ENCODE measurements at regions not wholly inside any gene's neighbourhood (a gene's known extent, or its start where the extent isn't known, plus 50 kb on each side); places are given as distances from the start of the nearest gene placed in this dataset.

DNA sequence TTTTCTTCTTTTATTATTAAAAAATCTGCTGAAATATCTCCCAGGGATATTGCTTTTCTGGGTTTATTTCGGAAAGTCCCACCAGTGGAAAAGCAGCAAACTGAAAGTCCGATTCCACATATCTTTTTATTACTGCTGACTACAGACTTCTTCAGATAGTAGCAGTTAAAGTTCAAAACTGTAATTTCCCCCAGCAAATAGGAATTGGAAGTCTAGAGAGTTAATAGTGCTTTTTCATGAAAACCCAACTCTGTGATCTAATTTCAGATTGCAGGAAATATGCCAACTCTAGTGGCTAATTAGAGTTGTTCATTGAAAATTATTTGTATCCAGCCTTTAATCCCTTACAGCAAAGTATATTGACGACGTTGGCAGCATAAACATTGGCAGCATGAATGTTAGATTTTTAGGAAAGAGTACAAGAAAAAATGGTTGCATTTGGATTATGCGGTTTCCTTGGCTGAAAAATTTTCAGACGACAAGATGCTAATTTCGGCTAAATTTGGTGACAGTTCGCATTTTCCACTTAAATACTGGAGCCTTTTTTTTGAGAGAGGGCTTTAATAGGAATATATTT, 472.9 kb upstream of the CBLB start:
- ATAC-seq (ENCODE audit: insufficient read depth, low FRiP score), result no peak
- Histone ChIP-seq H3K9ac (ENCODE audit: insufficient read depth in 1 of 2, low read length in 2 of 2) (peak overlapping the region in 1 of 2 donors; percentile 66), H3K4me1 (ENCODE audit: control insufficient read depth in 5 of 5, insufficient read depth in 5 of 5, low read length in 5 of 5) (peaks cover 0 to 3% (median 0%) of the 10 kb centered on the region in 5 donors), H3K9me3 (ENCODE audit: control insufficient read depth in 4 of 4, insufficient read depth in 3 of 4, low read length in 3 of 4) (no peaks in the 10 kb centered on the region), H3K36me3 (ENCODE audit: control insufficient read depth in 4 of 4, insufficient read depth in 4 of 4, low read length in 4 of 4) (no peaks in the 10 kb centered on the region), H3K4me3 (no peak overlapping the region), H3K27ac (ENCODE audit: low read depth in 1 of 2, low read length in 1 of 2) (no peak overlapping the region), H3K27me3 (ENCODE audit: control insufficient read depth in 3 of 3, insufficient read depth in 3 of 3, low read length in 2 of 3) (no peaks in the 10 kb centered on the region)
- DNase-seq, result peak in 2 of 3 donors; percentile 47 to 53
- TF ChIP-seq, protein P1, sequence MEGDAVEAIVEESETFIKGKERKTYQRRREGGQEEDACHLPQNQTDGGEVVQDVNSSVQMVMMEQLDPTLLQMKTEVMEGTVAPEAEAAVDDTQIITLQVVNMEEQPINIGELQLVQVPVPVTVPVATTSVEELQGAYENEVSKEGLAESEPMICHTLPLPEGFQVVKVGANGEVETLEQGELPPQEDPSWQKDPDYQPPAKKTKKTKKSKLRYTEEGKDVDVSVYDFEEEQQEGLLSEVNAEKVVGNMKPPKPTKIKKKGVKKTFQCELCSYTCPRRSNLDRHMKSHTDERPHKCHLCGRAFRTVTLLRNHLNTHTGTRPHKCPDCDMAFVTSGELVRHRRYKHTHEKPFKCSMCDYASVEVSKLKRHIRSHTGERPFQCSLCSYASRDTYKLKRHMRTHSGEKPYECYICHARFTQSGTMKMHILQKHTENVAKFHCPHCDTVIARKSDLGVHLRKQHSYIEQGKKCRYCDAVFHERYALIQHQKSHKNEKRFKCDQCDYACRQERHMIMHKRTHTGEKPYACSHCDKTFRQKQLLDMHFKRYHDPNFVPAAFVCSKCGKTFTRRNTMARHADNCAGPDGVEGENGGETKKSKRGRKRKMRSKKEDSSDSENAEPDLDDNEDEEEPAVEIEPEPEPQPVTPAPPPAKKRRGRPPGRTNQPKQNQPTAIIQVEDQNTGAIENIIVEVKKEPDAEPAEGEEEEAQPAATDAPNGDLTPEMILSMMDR (IDR thresholded peaks at IDR 0.05; ENCODE audit: control extremely low read depth, extremely low read depth), result no peak
- WGBS, 2 donors, result 85 to 91% methylated on average over 8 of the region's 8 CpGs

DNA sequence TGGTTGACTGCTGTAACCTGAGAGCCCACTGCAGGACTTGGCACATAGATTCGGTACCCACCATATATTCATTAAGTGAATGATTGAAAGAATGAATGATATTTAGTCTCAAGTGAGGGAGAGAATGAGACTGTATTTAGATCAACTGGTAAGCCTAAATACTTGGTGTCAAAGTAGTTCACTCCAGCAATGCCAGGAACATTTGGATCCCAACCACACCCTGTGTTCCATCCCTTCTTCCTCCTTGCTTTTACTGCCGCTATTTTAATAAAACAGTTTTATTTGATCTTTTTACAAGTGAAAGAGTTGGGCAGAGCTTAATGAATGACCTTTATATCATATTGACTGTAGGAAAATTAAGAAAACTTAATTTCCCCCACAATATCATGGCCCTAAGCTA, 473.6 kb upstream of the CBLB start:
- H3K9me3 ChIP-seq (ENCODE audit: control insufficient read depth in 4 of 4, insufficient read depth in 3 of 4, low read length in 3 of 4), result no peaks in the 10 kb centered on the region
- no peaks in the 10 kb centered on the region for H3K36me3 ChIP-seq (ENCODE audit: control insufficient read depth in 4 of 4, insufficient read depth in 4 of 4, low read length in 4 of 4)
- H3K27me3 ChIP-seq (ENCODE audit: control insufficient read depth in 3 of 3, insufficient read depth in 3 of 3, low read length in 2 of 3), result no peaks in the 10 kb centered on the region
- peaks cover 0 to 4% (median 0%) of the 10 kb centered on the region in 5 donors for H3K4me1 ChIP-seq (ENCODE audit: control insufficient read depth in 5 of 5, insufficient read depth in 5 of 5, low read length in 5 of 5)
- TF ChIP-seq, protein P1 (IDR thresholded peaks at IDR 0.05; ENCODE audit: control extremely low read depth, extremely low read depth), result no peak
- ATAC-seq (ENCODE audit: insufficient read depth, low FRiP score), result no peak
- WGBS, 2 donors, result 92 to 95% methylated on average over 2 of the region's 2 CpGs
- no peak for DNase-seq
- no peak overlapping the region for H3K9ac ChIP-seq (ENCODE audit: insufficient read depth in 1 of 2, low read length in 2 of 2)
- H3K27ac ChIP-seq (ENCODE audit: low read depth in 1 of 2, low read length in 1 of 2), result no peak overlapping the region
- no peak overlapping the region for H3K4me3 ChIP-seq

DNA sequence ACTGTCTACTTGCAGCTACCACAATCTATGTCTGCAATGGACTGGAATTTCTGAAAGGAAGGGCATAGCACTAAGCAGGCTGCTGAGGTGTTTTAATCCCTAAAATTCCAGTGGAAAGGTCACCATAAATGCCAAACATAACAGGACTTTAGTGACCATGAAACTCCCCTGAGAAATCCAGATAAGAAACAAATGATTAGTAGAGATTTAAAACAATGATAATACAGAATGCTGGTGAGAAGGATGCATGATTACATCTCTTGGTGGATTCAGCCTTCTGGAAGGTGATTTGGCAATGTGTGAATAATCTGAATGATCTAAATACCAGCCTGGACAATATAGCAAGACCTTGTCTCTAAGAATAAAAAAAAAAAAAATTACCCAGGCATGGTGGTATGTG, 475.0 kb upstream of the CBLB start:
- DNase-seq, result no peak
- Histone ChIP-seq H3K4me1 (ENCODE audit: control insufficient read depth in 5 of 5, insufficient read depth in 5 of 5, low read length in 5 of 5) (peaks cover 0 to 6% (median 0%) of the 10 kb centered on the region in 5 donors), H3K27me3 (ENCODE audit: control insufficient read depth in 3 of 3, insufficient read depth in 3 of 3, low read length in 2 of 3) (no peaks in the 10 kb centered on the region), H3K9ac (ENCODE audit: insufficient read depth in 1 of 2, low read length in 2 of 2) (no peak overlapping the region), H3K9me3 (ENCODE audit: control insufficient read depth in 4 of 4, insufficient read depth in 3 of 4, low read length in 3 of 4) (no peaks in the 10 kb centered on the region), H3K36me3 (ENCODE audit: control insufficient read depth in 4 of 4, insufficient read depth in 4 of 4, low read length in 4 of 4) (no peaks in the 10 kb centered on the region), H3K4me3 (no peak overlapping the region), H3K27ac (ENCODE audit: low read depth in 1 of 2, low read length in 1 of 2) (no peak overlapping the region)
- ATAC-seq (ENCODE audit: insufficient read depth, low FRiP score), result no peak
- TF ChIP-seq, protein P1 (IDR thresholded peaks at IDR 0.05; ENCODE audit: control extremely low read depth, extremely low read depth), result no peak
